ENCODE measurements at regions not wholly inside any gene's neighbourhood (a gene's known extent, or its start where the extent isn't known, plus 50 kb on each side); places are given as distances from the start of the nearest gene placed in this dataset.

DNA sequence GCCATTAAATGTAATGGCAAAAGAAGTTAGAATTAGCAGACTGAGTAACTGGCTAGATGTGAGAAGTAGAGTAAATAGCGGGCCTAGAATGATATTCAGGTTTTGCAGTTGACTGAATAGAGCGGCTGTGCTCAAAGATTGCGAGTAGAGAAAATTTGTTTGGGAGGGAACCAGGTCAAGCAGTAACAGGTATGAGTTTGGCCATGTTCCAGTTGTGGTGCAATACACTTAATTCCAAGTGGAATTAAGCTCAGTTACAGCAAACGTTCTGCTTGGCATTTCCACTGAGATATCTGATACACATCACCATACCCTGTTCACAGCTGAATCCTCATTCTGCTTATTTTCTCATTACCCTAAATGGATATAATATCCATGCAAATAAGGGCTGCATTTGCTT, 1382.9 kb downstream of the MRPL39 start:
- TF ChIP-seq, protein P1, sequence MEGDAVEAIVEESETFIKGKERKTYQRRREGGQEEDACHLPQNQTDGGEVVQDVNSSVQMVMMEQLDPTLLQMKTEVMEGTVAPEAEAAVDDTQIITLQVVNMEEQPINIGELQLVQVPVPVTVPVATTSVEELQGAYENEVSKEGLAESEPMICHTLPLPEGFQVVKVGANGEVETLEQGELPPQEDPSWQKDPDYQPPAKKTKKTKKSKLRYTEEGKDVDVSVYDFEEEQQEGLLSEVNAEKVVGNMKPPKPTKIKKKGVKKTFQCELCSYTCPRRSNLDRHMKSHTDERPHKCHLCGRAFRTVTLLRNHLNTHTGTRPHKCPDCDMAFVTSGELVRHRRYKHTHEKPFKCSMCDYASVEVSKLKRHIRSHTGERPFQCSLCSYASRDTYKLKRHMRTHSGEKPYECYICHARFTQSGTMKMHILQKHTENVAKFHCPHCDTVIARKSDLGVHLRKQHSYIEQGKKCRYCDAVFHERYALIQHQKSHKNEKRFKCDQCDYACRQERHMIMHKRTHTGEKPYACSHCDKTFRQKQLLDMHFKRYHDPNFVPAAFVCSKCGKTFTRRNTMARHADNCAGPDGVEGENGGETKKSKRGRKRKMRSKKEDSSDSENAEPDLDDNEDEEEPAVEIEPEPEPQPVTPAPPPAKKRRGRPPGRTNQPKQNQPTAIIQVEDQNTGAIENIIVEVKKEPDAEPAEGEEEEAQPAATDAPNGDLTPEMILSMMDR (IDR thresholded peaks at IDR 0.05) = no peak
- no peaks in the 10 kb centered on the region for H3K36me3 ChIP-seq
- peak in 1 of 4 donors; percentile 50 for DNase-seq
- H3K27me3 ChIP-seq = no peaks in the 10 kb centered on the region
- no peaks in the 10 kb centered on the region for H3K4me1 ChIP-seq
- no peak overlapping the region for H3K4me3 ChIP-seq
- H3K9me3 ChIP-seq = peaks cover 0 to 9% of the 10 kb centered on the region in 2 donors
- intact Hi-C loops (cut with DNase I) = no loop called here
- no peak overlapping the region for H3K27ac ChIP-seq
- peak; percentile 82 for ATAC-seq

DNA sequence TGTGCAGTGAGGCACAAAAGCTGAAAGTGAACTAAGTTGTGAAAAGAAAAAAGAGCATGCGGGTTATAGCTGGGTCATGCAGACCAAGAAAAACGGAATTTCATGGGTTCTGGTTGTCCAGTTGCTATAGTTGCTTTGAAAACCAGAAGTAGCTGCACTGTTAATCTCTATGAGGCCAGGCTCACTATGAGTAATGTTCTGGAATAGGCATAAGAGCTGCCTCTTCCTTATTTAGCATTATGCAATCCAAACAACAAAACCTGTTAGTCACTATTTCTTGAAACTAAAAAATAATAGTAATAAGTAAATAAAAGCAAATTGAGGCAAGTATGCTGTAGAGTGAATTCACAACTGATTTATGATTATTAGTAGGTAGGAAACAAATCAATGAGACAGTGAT, 1383.7 kb downstream of the MRPL39 start:
- no peak for DNase-seq
- Histone ChIP-seq H3K9me3 (peaks cover 0 to 7% of the 10 kb centered on the region in 2 donors), H3K36me3 (no peaks in the 10 kb centered on the region), H3K27me3 (no peaks in the 10 kb centered on the region), H3K27ac (no peak overlapping the region), H3K4me3 (no peak overlapping the region), H3K4me1 (no peaks in the 10 kb centered on the region)
- TF ChIP-seq, protein P1 (IDR thresholded peaks at IDR 0.05) = no peak
- ATAC-seq = no peak
- intact Hi-C loops (cut with DNase I) = no loop called here

DNA sequence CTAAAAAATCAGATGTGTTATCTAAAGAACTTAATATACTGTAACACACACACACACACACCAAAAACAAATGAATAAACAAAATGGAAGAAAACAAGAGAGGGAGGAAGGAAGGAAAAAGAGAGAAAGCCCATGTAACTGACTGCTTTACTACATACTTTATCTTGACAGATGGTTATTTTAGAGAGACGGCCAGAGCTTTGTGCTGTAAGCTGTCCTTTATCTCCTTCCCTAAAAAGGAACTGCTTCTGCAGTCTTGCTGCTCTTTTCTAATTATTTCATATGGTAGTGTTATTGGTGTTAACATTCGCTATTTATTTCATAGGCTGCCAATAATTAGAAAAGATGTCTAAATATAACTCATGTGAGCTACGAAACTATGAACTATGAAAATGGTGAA, 1384.6 kb downstream of the MRPL39 start:
- Histone ChIP-seq H3K27me3 (no peaks in the 10 kb centered on the region), H3K4me3 (no peak overlapping the region), H3K9me3 (peaks cover 0 to 7% of the 10 kb centered on the region in 2 donors), H3K4me1 (no peaks in the 10 kb centered on the region), H3K36me3 (no peaks in the 10 kb centered on the region), H3K27ac (no peak overlapping the region)
- TF ChIP-seq, protein P1 (IDR thresholded peaks at IDR 0.05) = no peak
- ATAC-seq (no peak), DNase-seq (no peak)
- intact Hi-C loops (cut with DNase I) = no loop called here

DNA sequence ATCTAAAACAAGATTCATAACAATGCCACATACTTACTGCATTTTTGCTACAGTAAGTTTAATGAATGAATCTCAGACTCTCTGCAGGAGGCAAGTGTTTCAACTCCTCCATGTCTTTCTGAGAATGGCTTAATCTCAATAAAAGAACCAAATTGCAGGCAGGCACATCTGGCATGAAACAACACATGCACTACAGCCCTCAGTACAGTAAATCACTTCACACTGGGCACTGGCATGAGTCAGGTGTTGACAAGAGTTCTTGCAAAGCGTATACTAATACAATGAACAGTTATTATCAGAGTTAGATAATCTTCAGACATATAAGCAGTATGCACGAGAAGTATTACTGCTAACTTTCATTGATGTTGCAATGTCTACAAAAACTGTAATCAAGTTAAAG, 1386.8 kb downstream of the MRPL39 start:
- intact Hi-C loops (cut with DNase I) = no loop called here
- TF ChIP-seq, protein P1 (IDR thresholded peaks at IDR 0.05) = no peak
- no peaks in the 10 kb centered on the region for H3K27me3 ChIP-seq
- no peak overlapping the region for H3K4me3 ChIP-seq
- no peaks in the 10 kb centered on the region for H3K36me3 ChIP-seq
- no peak for ATAC-seq
- no peak overlapping the region for H3K27ac ChIP-seq
- H3K9me3 ChIP-seq = no peaks in the 10 kb centered on the region
- DNase-seq = no peak
- H3K4me1 ChIP-seq = no peaks in the 10 kb centered on the region

DNA sequence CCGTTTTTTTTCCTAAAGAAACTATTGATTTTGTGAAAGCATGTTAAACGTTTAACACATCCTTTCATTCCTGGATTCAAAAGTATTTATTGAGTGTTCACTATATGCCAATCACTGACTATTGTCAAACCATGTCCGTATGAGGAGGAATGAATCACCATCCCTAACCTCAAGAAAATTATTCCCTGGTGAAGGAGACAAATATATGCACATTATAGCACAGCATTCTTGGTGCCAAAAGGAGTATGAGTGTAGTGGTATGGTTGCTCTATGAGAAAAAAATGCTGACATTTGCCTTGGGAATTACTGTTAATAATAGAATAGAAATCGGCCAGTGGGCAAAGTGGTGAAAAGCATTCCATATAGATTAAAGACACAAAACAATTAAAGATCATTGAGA, 1390.1 kb downstream of the MRPL39 start:
- no peaks in the 10 kb centered on the region for H3K9me3 ChIP-seq
- no peaks in the 10 kb centered on the region for H3K4me1 ChIP-seq
- H3K36me3 ChIP-seq = no peaks in the 10 kb centered on the region
- ATAC-seq = no peak
- TF ChIP-seq, protein P1 (IDR thresholded peaks at IDR 0.05) = no peak
- no peak overlapping the region for H3K27ac ChIP-seq
- DNase-seq = no peak
- H3K27me3 ChIP-seq = no peaks in the 10 kb centered on the region
- intact Hi-C loops (cut with DNase I) = no loop called here
- no peak overlapping the region for H3K4me3 ChIP-seq
